H9 (cell line): ENCODE measurements at regions not wholly inside any gene's neighbourhood (a gene's known extent, or its start where the extent isn't known, plus 50 kb on each side); places are given as distances from the start of the nearest gene placed in this dataset.

Source experiments
- DNase-seq: peaks from one replicate; pipeline ENCODE4 v3.0.0-alpha.2; 2017
- H2AFZ ChIP-seq: one replicate; pipeline ENCODE4 v1.6.1; 2013; ENCODE audit warnings: mild to moderate bottlenecking, low read length, control low read depth, moderate library complexity
- H2AK5ac ChIP-seq: 2 replicates; pipeline ENCODE4 v1.6.1; 2013; ENCODE audit warnings: low read length, control low read depth, mixed read lengths; ENCODE audit not compliant: insufficient read length
- H2BK120ac ChIP-seq: one replicate; pipeline ENCODE4 v1.6.1; 2013; ENCODE audit warnings: low read depth, mild to moderate bottlenecking, low read length, control low read depth, inconsistent platforms; ENCODE audit not compliant: poor library complexity, severe bottlenecking
- H2BK12ac ChIP-seq: 2 replicates; pipeline ENCODE4 v1.6.1; 2013; ENCODE audit warnings: low read length, control low read depth, mixed read lengths, low read depth; ENCODE audit not compliant: insufficient read length
- H2BK15ac ChIP-seq: 2 replicates; pipeline ENCODE4 v1.6.1; 2013; ENCODE audit warnings: low read depth, low read length, control low read depth
- H2BK20ac ChIP-seq: one replicate; pipeline ENCODE4 v1.6.1; 2013; ENCODE audit warnings: low read depth, mild to moderate bottlenecking, low read length, control low read depth, inconsistent platforms; ENCODE audit not compliant: poor library complexity, severe bottlenecking
- H2BK5ac ChIP-seq: 2 replicates; pipeline ENCODE4 v1.6.1; 2013; ENCODE audit warnings: low read length, control low read depth, mixed read lengths; ENCODE audit not compliant: insufficient read length
- H3K14ac ChIP-seq: 2 replicates; pipeline ENCODE4 v1.6.1; 2013; ENCODE audit warnings: low read length, control low read depth; ENCODE audit not compliant: insufficient read depth
- H3K18ac ChIP-seq: 2 replicates; pipeline ENCODE4 v1.6.1; 2013; ENCODE audit warnings: low read depth, mild to moderate bottlenecking, mixed read lengths, low read length, control low read depth; ENCODE audit not compliant: insufficient read length
- H3K23ac ChIP-seq: 2 replicates; pipeline ENCODE4 v1.6.1; 2013; ENCODE audit warnings: low read length, control low read depth, mixed read lengths, low read depth; ENCODE audit not compliant: insufficient read length
- H3K23me2 ChIP-seq: 2 replicates; pipeline ENCODE4 v1.6.1; 2013; ENCODE audit warnings: low read depth, mild to moderate bottlenecking, mixed read lengths, low read length, control low read depth; ENCODE audit not compliant: insufficient read length, poor library complexity, severe bottlenecking
- H3K27ac ChIP-seq: 2 replicates; pipeline ENCODE4 v1.5.1; 2013; ENCODE audit warnings: low read length, control low read depth, mixed read lengths, low read depth; ENCODE audit not compliant: insufficient read length
- H3K27me3 ChIP-seq: 2 replicates; pipeline ENCODE4 v1.6.1; 2013; ENCODE audit warnings: low read length, control low read depth, inconsistent platforms; ENCODE audit not compliant: insufficient read depth
- H3K4ac ChIP-seq: 2 replicates; pipeline ENCODE4 v1.6.1; 2013; ENCODE audit warnings: low read depth, mild to moderate bottlenecking, control low read depth, inconsistent platforms, low read length, moderate library complexity
- H3K4me1 ChIP-seq: 2 replicates; pipeline ENCODE4 v1.6.1; 2013; ENCODE audit warnings: low read length, control low read depth, inconsistent platforms; ENCODE audit not compliant: insufficient read depth
- H3K4me2 ChIP-seq: 2 replicates; pipeline ENCODE4 v1.6.1; 2013; ENCODE audit warnings: low read length, control low read depth, mixed read lengths; ENCODE audit not compliant: insufficient read length, insufficient read depth
- H3K56ac ChIP-seq: 2 replicates; pipeline ENCODE4 v1.6.1; 2013; ENCODE audit warnings: low read depth, mild to moderate bottlenecking, mixed read lengths, low read length, control low read depth; ENCODE audit not compliant: insufficient read length
- H3K79me1 ChIP-seq: 2 replicates; pipeline ENCODE4 v1.6.1; 2013; ENCODE audit warnings: low read depth, mild to moderate bottlenecking, moderate library complexity, low read length, control low read depth, inconsistent platforms; ENCODE audit not compliant: insufficient read depth, poor library complexity, severe bottlenecking
- H3K79me2 ChIP-seq: 2 replicates; pipeline ENCODE4 v1.6.1; 2013; ENCODE audit warnings: low read length, control low read depth, inconsistent platforms; ENCODE audit not compliant: insufficient read depth
- H3K9ac ChIP-seq: 2 replicates; pipeline ENCODE4 v1.6.1; 2013; ENCODE audit warnings: low read length, control low read depth, mixed read lengths; ENCODE audit not compliant: insufficient read length; ENCODE audit errors: extremely low read depth
- H3K9me3 ChIP-seq: one replicate; pipeline ENCODE4 v1.6.1; 2013; ENCODE audit warnings: low read depth, low read length, inconsistent platforms; ENCODE audit not compliant: control insufficient read depth
- H3T11ph ChIP-seq: one replicate; pipeline ENCODE4 v1.6.1; 2013; ENCODE audit warnings: mild to moderate bottlenecking, low read length, control low read depth, inconsistent platforms
- H4K20me1 ChIP-seq: one replicate; pipeline ENCODE4 v1.6.1; 2013; ENCODE audit not compliant: control insufficient read depth, insufficient read length, insufficient read depth
- H4K5ac ChIP-seq: 2 replicates; pipeline ENCODE4 v1.6.1; 2013; ENCODE audit warnings: low read depth, mild to moderate bottlenecking, mixed read lengths, low read length, control low read depth; ENCODE audit not compliant: insufficient read length
- H4K8ac ChIP-seq: replicated peaks from 2 replicates; pipeline ENCODE4 v1.6.1; 2013; ENCODE audit warnings: low read length, control low read depth, mixed read lengths, low read depth; ENCODE audit not compliant: insufficient read length
- H4K91ac ChIP-seq: 2 replicates; pipeline ENCODE4 v1.6.1; 2013; ENCODE audit warnings: low read depth, mild to moderate bottlenecking, moderate library complexity, mixed read lengths, low read length, control low read depth; ENCODE audit not compliant: insufficient read length
- H3K27ac Mint-ChIP-seq, 3 experiments: 2 replicates in 2 of 3; 3 replicates in 1 of 3; pipeline ENCODE4 v1.8.0; 2020 to 2021; ENCODE audit warnings: mixed read lengths in 3 of 3, mild to moderate bottlenecking in 1 of 3, moderate library complexity in 1 of 3
- H3K27me3 Mint-ChIP-seq: 2 replicates; pipeline ENCODE4 v1.8.0; 2021; ENCODE audit warnings: low read depth, mild to moderate bottlenecking, moderate library complexity, mixed read lengths
- H3K36me3 Mint-ChIP-seq, 3 experiments: 2 replicates in 2 of 3; 3 replicates in 1 of 3; pipeline ENCODE4 v1.8.0; 2020 to 2021; ENCODE audit warnings: low read depth in 3 of 3, mixed read lengths in 3 of 3; ENCODE audit not compliant: insufficient read depth in 1 of 3
- H3K4me1 Mint-ChIP-seq, 2 experiments: 2 replicates each; pipeline ENCODE4 v1.8.0; 2020; ENCODE audit warnings: mixed read lengths in 2 of 2
- H3K4me3 Mint-ChIP-seq, 2 experiments: 2 replicates in 1 of 2; 3 replicates in 1 of 2; pipeline ENCODE4 v1.8.0; 2020 to 2021; ENCODE audit warnings: mild to moderate bottlenecking in 2 of 2, mixed read lengths in 2 of 2, moderate library complexity in 1 of 2
- H3K9me3 Mint-ChIP-seq, 2 experiments: 2 replicates in 1 of 2; 3 replicates in 1 of 2; pipeline ENCODE4 v1.8.0; 2020; ENCODE audit warnings: mild to moderate bottlenecking in 2 of 2, mixed read lengths in 2 of 2, moderate library complexity in 1 of 2
- WGBS: extraction: QIAGEN DNeasy Blood & Tissue Kit; methylation state at CpG from one replicate; pipeline ENCODE4 v1.1.7; 2013; ENCODE audit warnings: missing lambda C conversion rate, low lambda C conversion rate, mixed read lengths; ENCODE audit not compliant: insufficient read length; ENCODE audit errors: extremely low coverage; 5-methylcytosine and 5-hydroxymethylcytosine counted together
- TF ChIP-seq, protein P1 (sequence below): fragments of 200-600 bp; sonication (generic); conservative IDR thresholded peaks from 3 replicates; pipeline ENCODE4 v1.8.0; 2021; ENCODE audit warnings: antibody characterized with exemption, mild to moderate bottlenecking

GRCh38 chr3:192024751-192025150 is 563.8 kb downstream of the PYDC2 start:
- WGBS = no CpG with 5 or more reads among the region's 1 CpG
- no peak overlapping the region for H3K27ac Mint-ChIP-seq

More at GRCh38 chr3:192024751-192025150, 563.8 kb downstream of the PYDC2 start:
- no peaks in the 10 kb centered on the region for H3K27me3 ChIP-seq
- H3T11ph ChIP-seq = no peak overlapping the region
- H3K18ac ChIP-seq = no peak overlapping the region
- no peak overlapping the region for H2BK120ac ChIP-seq
- no peak overlapping the region for H4K5ac ChIP-seq
- H3K79me2 ChIP-seq = no peaks in the 10 kb centered on the region
- no peaks in the 10 kb centered on the region for H3K23me2 ChIP-seq
- no peak overlapping the region for H3K14ac ChIP-seq
- no peak overlapping the region for H2AK5ac ChIP-seq
- no peak overlapping the region for H3K9ac ChIP-seq
- no peak overlapping the region for H3K56ac ChIP-seq
- H3K79me1 ChIP-seq = no peaks in the 10 kb centered on the region
- no peak overlapping the region for H3K23ac ChIP-seq
- no peak overlapping the region for H2BK12ac ChIP-seq
- H3K27me3 Mint-ChIP-seq = no peaks in the 10 kb centered on the region
- no peak overlapping the region for H2BK20ac ChIP-seq
- H3K4me1 Mint-ChIP-seq = peaks cover 0 to 4% of the 10 kb centered on the region in 2 experiments; a peak in 2 of 4 replicates
- no peaks in the 10 kb centered on the region for H4K20me1 ChIP-seq
- no peaks in the 10 kb centered on the region for H3K4me1 ChIP-seq
- H3K27ac ChIP-seq = no peak overlapping the region
- no peaks in the 10 kb centered on the region for H3K9me3 ChIP-seq
- H4K8ac ChIP-seq = no peak overlapping the region
- no peak overlapping the region for H2BK15ac ChIP-seq
- H3K36me3 Mint-ChIP-seq = no peaks in the 10 kb centered on the region; a peak in 1 of 7 replicates
- H4K91ac ChIP-seq = no peak overlapping the region
- H3K4ac ChIP-seq = no peak overlapping the region
- H3K9me3 Mint-ChIP-seq = no peaks in the 10 kb centered on the region
- TF ChIP-seq, protein P1, sequence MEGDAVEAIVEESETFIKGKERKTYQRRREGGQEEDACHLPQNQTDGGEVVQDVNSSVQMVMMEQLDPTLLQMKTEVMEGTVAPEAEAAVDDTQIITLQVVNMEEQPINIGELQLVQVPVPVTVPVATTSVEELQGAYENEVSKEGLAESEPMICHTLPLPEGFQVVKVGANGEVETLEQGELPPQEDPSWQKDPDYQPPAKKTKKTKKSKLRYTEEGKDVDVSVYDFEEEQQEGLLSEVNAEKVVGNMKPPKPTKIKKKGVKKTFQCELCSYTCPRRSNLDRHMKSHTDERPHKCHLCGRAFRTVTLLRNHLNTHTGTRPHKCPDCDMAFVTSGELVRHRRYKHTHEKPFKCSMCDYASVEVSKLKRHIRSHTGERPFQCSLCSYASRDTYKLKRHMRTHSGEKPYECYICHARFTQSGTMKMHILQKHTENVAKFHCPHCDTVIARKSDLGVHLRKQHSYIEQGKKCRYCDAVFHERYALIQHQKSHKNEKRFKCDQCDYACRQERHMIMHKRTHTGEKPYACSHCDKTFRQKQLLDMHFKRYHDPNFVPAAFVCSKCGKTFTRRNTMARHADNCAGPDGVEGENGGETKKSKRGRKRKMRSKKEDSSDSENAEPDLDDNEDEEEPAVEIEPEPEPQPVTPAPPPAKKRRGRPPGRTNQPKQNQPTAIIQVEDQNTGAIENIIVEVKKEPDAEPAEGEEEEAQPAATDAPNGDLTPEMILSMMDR = no peak
- no peak for DNase-seq
- no peak overlapping the region for H2BK5ac ChIP-seq
- no peak overlapping the region for H3K4me3 Mint-ChIP-seq
- no peak overlapping the region for H2AFZ ChIP-seq
- H3K4me2 ChIP-seq = no peak overlapping the region
